CD14-positive monocyte (primary cell): ENCODE measurements at regions not wholly inside any gene's neighbourhood (a gene's known extent, or its start where the extent isn't known, plus 50 kb on each side); places are given as distances from the start of the nearest gene placed in this dataset.

Experiments
- DNase-seq, 3 donors: peaks; one replicate each; pipeline ENCODE4 v3.0.0-alpha.2; 2011 to 2022
- H2AFZ ChIP-seq: 2 replicates; pipeline ENCODE4 v1.6.0; 2012; ENCODE audit warnings: mild to moderate bottlenecking, low read depth, low read length, inconsistent platforms; ENCODE audit not compliant: insufficient read depth, poor library complexity, severe bottlenecking
- H3K27ac ChIP-seq, 2 donors: 1 replicate in 1 of 2; 2 replicates in 1 of 2; pipeline ENCODE4 v1.5.1; 2012 to 2013; ENCODE audit warnings: low read length in 2 of 2, control low read depth in 1 of 2, inconsistent platforms in 1 of 2, low read depth in 1 of 2, mild to moderate bottlenecking in 1 of 2
- H3K27me3 ChIP-seq, 2 donors: one replicate each; pipeline versions ENCODE4 v1.6.0 to v1.6.1; 2011 to 2013; ENCODE audit warnings: low read length in 2 of 2; ENCODE audit not compliant: control insufficient read depth in 2 of 2, insufficient read depth in 2 of 2
- H3K36me3 ChIP-seq, 2 donors: replicated peaks in 1 of 2; 1 replicate in 1 of 2; 2 replicates in 1 of 2; pipeline versions ENCODE4 v1.5.1 to v1.6.1; 2012 to 2013; ENCODE audit warnings: low read length in 2 of 2, control low read depth in 1 of 2, inconsistent platforms in 1 of 2, mild to moderate bottlenecking in 1 of 2; ENCODE audit not compliant: insufficient read depth in 2 of 2, control insufficient read depth in 1 of 2
- H3K4me1 ChIP-seq, 2 donors: 1 replicate in 1 of 2; 2 replicates in 1 of 2; pipeline versions ENCODE4 v1.5.1 to v1.6.1; 2012 to 2013; ENCODE audit warnings: low read length in 2 of 2, control low read depth in 1 of 2, inconsistent platforms in 1 of 2, mild to moderate bottlenecking in 1 of 2, moderate library complexity in 1 of 2; ENCODE audit not compliant: insufficient read depth in 2 of 2, control insufficient read depth in 1 of 2
- H3K4me2 ChIP-seq: replicated peaks from 2 replicates; pipeline ENCODE3; 2012; ENCODE audit warnings: low read length, moderate library complexity, mild to moderate bottlenecking; ENCODE audit not compliant: poor library complexity, severe bottlenecking; ENCODE audit errors: extremely low read depth
- H3K4me3 ChIP-seq, 3 experiments: fragments of 200-600 bp in 1 of 3; sonication (generic) in 1 of 3; replicated peaks in 1 of 3; 1 replicate in 2 of 3; 2 replicates in 1 of 3; pipeline ENCODE4 v1.5.1; 2011 to 2013; ENCODE audit warnings: low read length in 3 of 3, mild to moderate bottlenecking in 3 of 3, control low read depth in 2 of 3, low read depth in 2 of 3, inconsistent platforms in 1 of 3, moderate library complexity in 1 of 3
- H3K79me2 ChIP-seq: 2 replicates; pipeline ENCODE4 v1.6.0; 2012; ENCODE audit warnings: mild to moderate bottlenecking, control low read depth, inconsistent platforms, low read length, moderate library complexity; ENCODE audit not compliant: insufficient read depth
- H3K9ac ChIP-seq: 2 replicates; pipeline ENCODE4 v1.6.0; 2017; ENCODE audit warnings: low read length, mild to moderate bottlenecking; ENCODE audit not compliant: insufficient read depth, poor library complexity, severe bottlenecking
- H3K9me3 ChIP-seq, 2 donors: replicated peaks in 1 of 2; 1 replicate in 1 of 2; 2 replicates in 1 of 2; pipeline versions ENCODE4 v1.5.1 to v1.6.1; 2012 to 2013; ENCODE audit warnings: low read length in 2 of 2, control low read depth in 1 of 2; ENCODE audit not compliant: control insufficient read depth in 1 of 2, insufficient read depth in 1 of 2
- H4K20me1 ChIP-seq: 2 replicates; pipeline ENCODE4 v1.6.0; 2012; ENCODE audit warnings: mild to moderate bottlenecking, low read length, control low read depth, moderate library complexity; ENCODE audit not compliant: insufficient read depth
- H3K27ac Mint-ChIP-seq, 7 donors: one replicate each; pipeline ENCODE4 v1.8.0; 2020; ENCODE audit warnings: mild to moderate bottlenecking in 7 of 7, mixed read lengths in 7 of 7, moderate library complexity in 6 of 7, inconsistent platforms in 2 of 7
- H3K27me3 Mint-ChIP-seq, 3 donors: one replicate each; pipeline ENCODE4 v1.8.0; 2021 to 2022; ENCODE audit warnings: low read depth in 3 of 3, mild to moderate bottlenecking in 3 of 3, mixed read lengths in 3 of 3, moderate library complexity in 3 of 3, inconsistent platforms in 1 of 3
- H3K36me3 Mint-ChIP-seq, 2 donors: one replicate each; pipeline ENCODE4 v1.8.0; 2020; ENCODE audit warnings: mixed read lengths in 2 of 2, inconsistent platforms in 1 of 2, mild to moderate bottlenecking in 1 of 2
- H3K4me1 Mint-ChIP-seq: one replicate; pipeline ENCODE4 v1.8.0; 2020; ENCODE audit warnings: mild to moderate bottlenecking, mixed read lengths
- H3K4me3 Mint-ChIP-seq, 2 donors: one replicate each; pipeline ENCODE4 v1.8.0; 2020; ENCODE audit warnings: mild to moderate bottlenecking in 2 of 2, mixed read lengths in 2 of 2, moderate library complexity in 1 of 2
- H3K9me3 Mint-ChIP-seq, 7 donors: one replicate each; pipeline ENCODE4 v1.8.0; 2020 to 2022; ENCODE audit warnings: mixed read lengths in 7 of 7, mild to moderate bottlenecking in 6 of 7, moderate library complexity in 6 of 7, inconsistent platforms in 2 of 7
- WGBS: methylation state at CpG from one replicate; pipeline ENCODE4 v1.1.5; 2013; ENCODE audit warnings: missing lambda C conversion rate; ENCODE audit not compliant: insufficient coverage; 5-methylcytosine and 5-hydroxymethylcytosine counted together
- intact Hi-C, 2 donors: fragments of 100-400 bp; cut with micrococcal nuclease; formaldehyde crosslinking; loops; one replicate each; pipeline versions ENCODE4 v1.15.0 to v1.15.1; 2023
- TF ChIP-seq, protein P1 (sequence below): fragments of 200-600 bp; IDR thresholded peaks from one replicate; pipeline ENCODE4 v1.8.0; 2022; ENCODE audit warnings: antibody characterized with exemption, mild to moderate bottlenecking

DNA sequence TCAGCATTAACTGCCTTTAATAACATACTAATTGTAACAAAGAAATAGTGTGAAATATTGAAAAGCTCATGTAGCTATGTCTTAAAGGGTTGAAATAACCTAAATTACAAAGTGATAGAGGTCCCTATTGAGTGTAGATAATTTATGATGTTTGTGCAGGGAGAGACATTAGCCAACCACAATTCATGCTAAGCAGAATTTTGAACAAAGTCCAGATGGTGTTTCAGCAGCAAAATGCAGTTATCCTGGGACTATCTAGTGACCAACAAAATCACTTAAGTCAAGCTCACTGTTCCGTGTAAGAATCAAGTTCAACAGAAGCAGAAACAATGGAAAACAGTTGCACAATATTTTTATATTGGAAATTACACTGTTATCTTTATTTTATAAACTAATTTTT lies 218.5 kb downstream of the SIM1 start:
- H3K79me2 ChIP-seq = no peaks in the 10 kb centered on the region
- no peaks in the 10 kb centered on the region for H4K20me1 ChIP-seq
- DNase-seq = no peak
- H3K27me3 Mint-ChIP-seq = peaks cover 0 to 2% (median 2%) of the 10 kb centered on the region in 3 donors
- no peaks in the 10 kb centered on the region for H3K4me1 ChIP-seq
- no peak overlapping the region for H3K27ac Mint-ChIP-seq
- peaks cover 0 to 2% (median 0%) of the 10 kb centered on the region in 7 donors for H3K9me3 Mint-ChIP-seq
- H3K27me3 ChIP-seq = no peaks in the 10 kb centered on the region
- H3K4me2 ChIP-seq = no peak overlapping the region
- H3K36me3 ChIP-seq = no peaks in the 10 kb centered on the region
- no peaks in the 10 kb centered on the region for H3K9me3 ChIP-seq
- no peak overlapping the region for H3K27ac ChIP-seq
- intact Hi-C loops = no loop called here
- no CpG with 5 or more reads among the region's 1 CpG for WGBS
- no peaks in the 10 kb centered on the region for H3K4me1 Mint-ChIP-seq
- H3K4me3 ChIP-seq = no peak overlapping the region
- H3K4me3 Mint-ChIP-seq = no peak overlapping the region
- no peak overlapping the region for H3K9ac ChIP-seq
- TF ChIP-seq, protein P1, sequence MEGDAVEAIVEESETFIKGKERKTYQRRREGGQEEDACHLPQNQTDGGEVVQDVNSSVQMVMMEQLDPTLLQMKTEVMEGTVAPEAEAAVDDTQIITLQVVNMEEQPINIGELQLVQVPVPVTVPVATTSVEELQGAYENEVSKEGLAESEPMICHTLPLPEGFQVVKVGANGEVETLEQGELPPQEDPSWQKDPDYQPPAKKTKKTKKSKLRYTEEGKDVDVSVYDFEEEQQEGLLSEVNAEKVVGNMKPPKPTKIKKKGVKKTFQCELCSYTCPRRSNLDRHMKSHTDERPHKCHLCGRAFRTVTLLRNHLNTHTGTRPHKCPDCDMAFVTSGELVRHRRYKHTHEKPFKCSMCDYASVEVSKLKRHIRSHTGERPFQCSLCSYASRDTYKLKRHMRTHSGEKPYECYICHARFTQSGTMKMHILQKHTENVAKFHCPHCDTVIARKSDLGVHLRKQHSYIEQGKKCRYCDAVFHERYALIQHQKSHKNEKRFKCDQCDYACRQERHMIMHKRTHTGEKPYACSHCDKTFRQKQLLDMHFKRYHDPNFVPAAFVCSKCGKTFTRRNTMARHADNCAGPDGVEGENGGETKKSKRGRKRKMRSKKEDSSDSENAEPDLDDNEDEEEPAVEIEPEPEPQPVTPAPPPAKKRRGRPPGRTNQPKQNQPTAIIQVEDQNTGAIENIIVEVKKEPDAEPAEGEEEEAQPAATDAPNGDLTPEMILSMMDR = no peak
- no peak overlapping the region for H2AFZ ChIP-seq
- no peaks in the 10 kb centered on the region for H3K36me3 Mint-ChIP-seq

DNA sequence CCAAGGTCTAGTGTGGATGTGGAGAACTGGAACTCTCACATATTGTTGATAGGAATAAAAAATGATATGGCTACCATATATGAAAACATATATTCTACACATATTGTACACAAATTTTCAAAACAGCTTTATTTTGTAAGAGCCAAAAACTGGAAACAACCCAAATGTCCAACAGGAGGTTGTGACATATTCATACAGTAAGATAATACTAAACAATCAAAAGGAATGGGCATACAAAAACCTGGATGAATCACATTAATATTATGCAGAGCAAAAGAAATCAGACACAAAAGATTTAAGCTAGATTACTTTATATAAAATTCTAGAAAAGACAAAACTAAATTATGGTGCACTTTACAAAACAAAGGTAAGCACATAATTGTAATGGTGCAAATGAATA lies 223.9 kb downstream of the SIM1 start:
- no peaks in the 10 kb centered on the region for H3K9me3 ChIP-seq
- H2AFZ ChIP-seq = no peak overlapping the region
- no peak for DNase-seq
- no peaks in the 10 kb centered on the region for H3K4me1 ChIP-seq
- Mint-ChIP-seq H3K27me3 (peaks cover 3 to 6% (median 3%) of the 10 kb centered on the region in 3 donors), H3K36me3 (no peaks in the 10 kb centered on the region), H3K9me3 (no peaks in the 10 kb centered on the region), H3K4me1 (no peaks in the 10 kb centered on the region), H3K4me3 (no peak overlapping the region), H3K27ac (no peak overlapping the region)
- no peak overlapping the region for H3K27ac ChIP-seq
- H3K4me3 ChIP-seq = no peak overlapping the region
- no peak overlapping the region for H3K4me2 ChIP-seq
- H3K9ac ChIP-seq = no peak overlapping the region
- intact Hi-C loops = no loop called here
- H3K27me3 ChIP-seq = no peaks in the 10 kb centered on the region
- no peaks in the 10 kb centered on the region for H4K20me1 ChIP-seq
- TF ChIP-seq, protein P1 = no peak
- H3K36me3 ChIP-seq = no peaks in the 10 kb centered on the region
- no peaks in the 10 kb centered on the region for H3K79me2 ChIP-seq
